ENCODE measurements at regions not wholly inside any gene's neighbourhood (a gene's known extent, or its start where the extent isn't known, plus 50 kb on each side); places are given as distances from the start of the nearest gene placed in this dataset.

DNA sequence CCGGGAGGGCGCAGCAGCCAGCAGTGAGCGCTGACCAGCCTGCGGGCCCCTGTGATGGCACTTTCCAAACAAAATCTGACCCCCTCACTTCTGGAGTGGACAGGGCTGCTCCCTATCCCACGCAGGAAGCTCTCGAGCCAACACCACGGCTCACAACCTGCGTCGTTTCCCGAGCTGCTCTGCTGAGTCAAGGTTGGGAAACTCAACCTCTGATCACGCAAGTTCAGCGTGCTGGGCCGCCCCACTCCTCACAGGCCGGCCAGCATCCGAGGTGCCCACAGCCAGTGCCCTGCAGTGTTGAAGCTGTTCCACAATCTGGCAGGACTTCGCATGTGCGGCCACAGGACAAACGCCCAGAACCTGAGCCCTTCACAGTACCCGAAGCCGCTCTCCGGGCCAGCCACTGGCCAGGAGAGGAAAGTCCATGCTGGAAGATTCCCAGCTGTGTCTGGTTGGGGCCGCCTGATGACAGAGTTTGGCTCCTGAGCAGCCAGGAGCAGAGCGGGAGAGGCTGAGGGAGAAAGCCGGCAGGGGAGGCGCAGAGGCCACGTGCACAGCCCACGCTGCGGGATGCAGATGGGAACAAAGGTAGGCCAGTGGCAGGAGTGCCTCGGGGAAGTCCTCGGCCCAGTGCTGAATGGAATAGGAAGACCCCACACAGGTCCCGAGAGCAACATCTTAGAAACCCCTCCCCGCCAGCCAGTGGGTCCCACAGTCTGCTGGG is 263.3 kb upstream of the TCERG1L start:
- TF ChIP-seq POLR2AphosphoS5 (IDR thresholded peaks at IDR 0.05) (no peak), EP300 (conservative IDR thresholded peaks at IDR 0.05; ENCODE audit: poor library complexity, severe bottlenecking) (no peak), RAD21 (conservative IDR thresholded peaks at IDR 0.05) (no peak)
- TF ChIP-seq, protein P1, sequence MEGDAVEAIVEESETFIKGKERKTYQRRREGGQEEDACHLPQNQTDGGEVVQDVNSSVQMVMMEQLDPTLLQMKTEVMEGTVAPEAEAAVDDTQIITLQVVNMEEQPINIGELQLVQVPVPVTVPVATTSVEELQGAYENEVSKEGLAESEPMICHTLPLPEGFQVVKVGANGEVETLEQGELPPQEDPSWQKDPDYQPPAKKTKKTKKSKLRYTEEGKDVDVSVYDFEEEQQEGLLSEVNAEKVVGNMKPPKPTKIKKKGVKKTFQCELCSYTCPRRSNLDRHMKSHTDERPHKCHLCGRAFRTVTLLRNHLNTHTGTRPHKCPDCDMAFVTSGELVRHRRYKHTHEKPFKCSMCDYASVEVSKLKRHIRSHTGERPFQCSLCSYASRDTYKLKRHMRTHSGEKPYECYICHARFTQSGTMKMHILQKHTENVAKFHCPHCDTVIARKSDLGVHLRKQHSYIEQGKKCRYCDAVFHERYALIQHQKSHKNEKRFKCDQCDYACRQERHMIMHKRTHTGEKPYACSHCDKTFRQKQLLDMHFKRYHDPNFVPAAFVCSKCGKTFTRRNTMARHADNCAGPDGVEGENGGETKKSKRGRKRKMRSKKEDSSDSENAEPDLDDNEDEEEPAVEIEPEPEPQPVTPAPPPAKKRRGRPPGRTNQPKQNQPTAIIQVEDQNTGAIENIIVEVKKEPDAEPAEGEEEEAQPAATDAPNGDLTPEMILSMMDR (IDR thresholded peaks at IDR 0.05; ENCODE audit: poor library complexity, severe bottlenecking): no peak
